ENCODE measurements at regions not wholly inside any gene's neighbourhood (a gene's known extent, or its start where the extent isn't known, plus 50 kb on each side); places are given as distances from the start of the nearest gene placed in this dataset.

DNA sequence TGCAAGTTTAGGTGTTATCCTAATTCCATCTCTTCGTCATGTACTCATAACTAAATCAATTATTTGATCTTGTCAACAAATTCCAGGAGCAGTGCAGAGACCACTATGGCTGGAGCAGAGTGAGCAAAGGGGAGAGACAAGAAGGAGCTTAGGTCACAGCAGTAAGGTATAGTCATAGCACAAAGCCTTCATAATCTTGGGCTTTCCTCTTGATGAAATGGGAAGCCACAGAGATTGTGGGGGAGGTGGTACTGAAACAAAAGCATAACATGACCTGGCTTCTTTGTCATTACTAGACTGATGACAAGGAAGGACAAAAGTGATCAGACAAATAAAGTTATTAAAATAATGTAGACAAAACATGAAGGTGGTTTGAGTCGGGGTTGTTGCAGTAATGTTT lies 60.1 kb upstream of the PTGS2 start (continued):
- TF ChIP-seq, protein P1, sequence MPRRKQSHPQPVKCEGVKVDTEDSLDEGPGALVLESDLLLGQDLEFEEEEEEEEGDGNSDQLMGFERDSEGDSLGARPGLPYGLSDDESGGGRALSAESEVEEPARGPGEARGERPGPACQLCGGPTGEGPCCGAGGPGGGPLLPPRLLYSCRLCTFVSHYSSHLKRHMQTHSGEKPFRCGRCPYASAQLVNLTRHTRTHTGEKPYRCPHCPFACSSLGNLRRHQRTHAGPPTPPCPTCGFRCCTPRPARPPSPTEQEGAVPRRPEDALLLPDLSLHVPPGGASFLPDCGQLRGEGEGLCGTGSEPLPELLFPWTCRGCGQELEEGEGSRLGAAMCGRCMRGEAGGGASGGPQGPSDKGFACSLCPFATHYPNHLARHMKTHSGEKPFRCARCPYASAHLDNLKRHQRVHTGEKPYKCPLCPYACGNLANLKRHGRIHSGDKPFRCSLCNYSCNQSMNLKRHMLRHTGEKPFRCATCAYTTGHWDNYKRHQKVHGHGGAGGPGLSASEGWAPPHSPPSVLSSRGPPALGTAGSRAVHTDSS (tag by site-specific recombination; IDR thresholded peaks at IDR 0.05) = no peak
- TF ChIP-seq, protein P2, sequence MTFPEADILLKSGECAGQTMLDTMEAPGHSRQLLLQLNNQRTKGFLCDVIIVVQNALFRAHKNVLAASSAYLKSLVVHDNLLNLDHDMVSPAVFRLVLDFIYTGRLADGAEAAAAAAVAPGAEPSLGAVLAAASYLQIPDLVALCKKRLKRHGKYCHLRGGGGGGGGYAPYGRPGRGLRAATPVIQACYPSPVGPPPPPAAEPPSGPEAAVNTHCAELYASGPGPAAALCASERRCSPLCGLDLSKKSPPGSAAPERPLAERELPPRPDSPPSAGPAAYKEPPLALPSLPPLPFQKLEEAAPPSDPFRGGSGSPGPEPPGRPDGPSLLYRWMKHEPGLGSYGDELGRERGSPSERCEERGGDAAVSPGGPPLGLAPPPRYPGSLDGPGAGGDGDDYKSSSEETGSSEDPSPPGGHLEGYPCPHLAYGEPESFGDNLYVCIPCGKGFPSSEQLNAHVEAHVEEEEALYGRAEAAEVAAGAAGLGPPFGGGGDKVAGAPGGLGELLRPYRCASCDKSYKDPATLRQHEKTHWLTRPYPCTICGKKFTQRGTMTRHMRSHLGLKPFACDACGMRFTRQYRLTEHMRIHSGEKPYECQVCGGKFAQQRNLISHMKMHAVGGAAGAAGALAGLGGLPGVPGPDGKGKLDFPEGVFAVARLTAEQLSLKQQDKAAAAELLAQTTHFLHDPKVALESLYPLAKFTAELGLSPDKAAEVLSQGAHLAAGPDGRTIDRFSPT (tag by site-specific recombination; IDR thresholded peaks at IDR 0.05) = no peak
- TF ChIP-seq, protein P3, sequence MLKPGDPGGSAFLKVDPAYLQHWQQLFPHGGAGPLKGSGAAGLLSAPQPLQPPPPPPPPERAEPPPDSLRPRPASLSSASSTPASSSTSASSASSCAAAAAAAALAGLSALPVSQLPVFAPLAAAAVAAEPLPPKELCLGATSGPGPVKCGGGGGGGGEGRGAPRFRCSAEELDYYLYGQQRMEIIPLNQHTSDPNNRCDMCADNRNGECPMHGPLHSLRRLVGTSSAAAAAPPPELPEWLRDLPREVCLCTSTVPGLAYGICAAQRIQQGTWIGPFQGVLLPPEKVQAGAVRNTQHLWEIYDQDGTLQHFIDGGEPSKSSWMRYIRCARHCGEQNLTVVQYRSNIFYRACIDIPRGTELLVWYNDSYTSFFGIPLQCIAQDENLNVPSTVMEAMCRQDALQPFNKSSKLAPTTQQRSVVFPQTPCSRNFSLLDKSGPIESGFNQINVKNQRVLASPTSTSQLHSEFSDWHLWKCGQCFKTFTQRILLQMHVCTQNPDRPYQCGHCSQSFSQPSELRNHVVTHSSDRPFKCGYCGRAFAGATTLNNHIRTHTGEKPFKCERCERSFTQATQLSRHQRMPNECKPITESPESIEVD (tag by site-specific recombination; IDR thresholded peaks at IDR 0.05) = no peak
- TF ChIP-seq HOXC10 (CRISPR knock-in tag; IDR thresholded peaks at IDR 0.05) = no peak
- no peak for TF ChIP-seq ZNF670 (tag by site-specific recombination; IDR thresholded peaks at IDR 0.05; ENCODE audit: low read depth)
- TF ChIP-seq, protein P4, sequence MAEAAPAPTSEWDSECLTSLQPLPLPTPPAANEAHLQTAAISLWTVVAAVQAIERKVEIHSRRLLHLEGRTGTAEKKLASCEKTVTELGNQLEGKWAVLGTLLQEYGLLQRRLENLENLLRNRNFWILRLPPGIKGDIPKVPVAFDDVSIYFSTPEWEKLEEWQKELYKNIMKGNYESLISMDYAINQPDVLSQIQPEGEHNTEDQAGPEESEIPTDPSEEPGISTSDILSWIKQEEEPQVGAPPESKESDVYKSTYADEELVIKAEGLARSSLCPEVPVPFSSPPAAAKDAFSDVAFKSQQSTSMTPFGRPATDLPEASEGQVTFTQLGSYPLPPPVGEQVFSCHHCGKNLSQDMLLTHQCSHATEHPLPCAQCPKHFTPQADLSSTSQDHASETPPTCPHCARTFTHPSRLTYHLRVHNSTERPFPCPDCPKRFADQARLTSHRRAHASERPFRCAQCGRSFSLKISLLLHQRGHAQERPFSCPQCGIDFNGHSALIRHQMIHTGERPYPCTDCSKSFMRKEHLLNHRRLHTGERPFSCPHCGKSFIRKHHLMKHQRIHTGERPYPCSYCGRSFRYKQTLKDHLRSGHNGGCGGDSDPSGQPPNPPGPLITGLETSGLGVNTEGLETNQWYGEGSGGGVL (tag by site-specific recombination; IDR thresholded peaks at IDR 0.05) = no peak
- no peak for TF ChIP-seq ZNF777 (tag by site-specific recombination; IDR thresholded peaks at IDR 0.05; ENCODE audit: borderline replicate concordance)

DNA sequence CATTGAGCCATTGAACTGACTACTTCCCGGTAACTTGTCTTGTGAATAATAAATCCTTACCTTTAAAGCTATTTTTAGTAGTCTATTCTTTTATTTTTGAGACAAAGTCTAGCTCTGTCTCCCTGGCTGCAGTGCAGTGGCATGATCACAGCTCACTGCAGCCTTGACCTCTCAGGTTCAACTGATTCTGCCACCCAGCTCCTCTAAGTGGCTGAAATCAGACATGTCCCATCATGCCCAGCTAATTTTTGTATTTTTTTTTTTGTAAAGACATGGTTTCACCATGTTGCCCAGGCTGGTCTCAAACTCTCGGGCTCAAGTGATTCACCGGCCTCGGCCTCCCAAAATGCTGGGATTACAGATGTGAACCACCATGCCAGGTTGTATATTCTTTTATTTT lies 59.3 kb upstream of the PTGS2 start:
- H3K27ac ChIP-seq (ENCODE audit: extremely low read depth, low read depth, low read length) = no peak overlapping the region
- ChIA-PET CTCF (no interaction called here), POLR2A (no interaction called here)
- no peaks in the 10 kb centered on the region for H3K4me1 ChIP-seq (ENCODE audit: control insufficient read depth, insufficient read depth, low read length)
- TF ChIP-seq ZNF777 (tag by site-specific recombination; IDR thresholded peaks at IDR 0.05; ENCODE audit: borderline replicate concordance) (no peak), GLI4 (tag by site-specific recombination; IDR thresholded peaks at IDR 0.05) (no peak), OSR2 (tag by site-specific recombination; IDR thresholded peaks at IDR 0.05) (no peak), ZNF202 (tag by site-specific recombination; IDR thresholded peaks at IDR 0.05; ENCODE audit: borderline replicate concordance) (no peak)
- TF ChIP-seq, protein P5, sequence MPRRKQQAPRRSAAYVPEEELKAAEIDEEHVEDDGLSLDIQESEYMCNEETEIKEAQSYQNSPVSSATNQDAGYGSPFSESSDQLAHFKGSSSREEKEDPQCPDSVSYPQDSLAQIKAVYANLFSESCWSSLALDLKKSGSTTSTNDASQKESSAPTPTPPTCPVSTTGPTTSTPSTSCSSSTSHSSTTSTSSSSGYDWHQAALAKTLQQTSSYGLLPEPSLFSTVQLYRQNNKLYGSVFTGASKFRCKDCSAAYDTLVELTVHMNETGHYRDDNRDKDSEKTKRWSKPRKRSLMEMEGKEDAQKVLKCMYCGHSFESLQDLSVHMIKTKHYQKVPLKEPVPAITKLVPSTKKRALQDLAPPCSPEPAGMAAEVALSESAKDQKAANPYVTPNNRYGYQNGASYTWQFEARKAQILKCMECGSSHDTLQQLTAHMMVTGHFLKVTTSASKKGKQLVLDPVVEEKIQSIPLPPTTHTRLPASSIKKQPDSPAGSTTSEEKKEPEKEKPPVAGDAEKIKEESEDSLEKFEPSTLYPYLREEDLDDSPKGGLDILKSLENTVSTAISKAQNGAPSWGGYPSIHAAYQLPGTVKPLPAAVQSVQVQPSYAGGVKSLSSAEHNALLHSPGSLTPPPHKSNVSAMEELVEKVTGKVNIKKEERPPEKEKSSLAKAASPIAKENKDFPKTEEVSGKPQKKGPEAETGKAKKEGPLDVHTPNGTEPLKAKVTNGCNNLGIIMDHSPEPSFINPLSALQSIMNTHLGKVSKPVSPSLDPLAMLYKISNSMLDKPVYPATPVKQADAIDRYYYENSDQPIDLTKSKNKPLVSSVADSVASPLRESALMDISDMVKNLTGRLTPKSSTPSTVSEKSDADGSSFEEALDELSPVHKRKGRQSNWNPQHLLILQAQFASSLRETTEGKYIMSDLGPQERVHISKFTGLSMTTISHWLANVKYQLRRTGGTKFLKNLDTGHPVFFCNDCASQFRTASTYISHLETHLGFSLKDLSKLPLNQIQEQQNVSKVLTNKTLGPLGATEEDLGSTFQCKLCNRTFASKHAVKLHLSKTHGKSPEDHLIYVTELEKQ (tag by site-specific recombination; IDR thresholded peaks at IDR 0.05; ENCODE audit: borderline replicate concordance) = no peak
- TF ChIP-seq, protein P6, sequence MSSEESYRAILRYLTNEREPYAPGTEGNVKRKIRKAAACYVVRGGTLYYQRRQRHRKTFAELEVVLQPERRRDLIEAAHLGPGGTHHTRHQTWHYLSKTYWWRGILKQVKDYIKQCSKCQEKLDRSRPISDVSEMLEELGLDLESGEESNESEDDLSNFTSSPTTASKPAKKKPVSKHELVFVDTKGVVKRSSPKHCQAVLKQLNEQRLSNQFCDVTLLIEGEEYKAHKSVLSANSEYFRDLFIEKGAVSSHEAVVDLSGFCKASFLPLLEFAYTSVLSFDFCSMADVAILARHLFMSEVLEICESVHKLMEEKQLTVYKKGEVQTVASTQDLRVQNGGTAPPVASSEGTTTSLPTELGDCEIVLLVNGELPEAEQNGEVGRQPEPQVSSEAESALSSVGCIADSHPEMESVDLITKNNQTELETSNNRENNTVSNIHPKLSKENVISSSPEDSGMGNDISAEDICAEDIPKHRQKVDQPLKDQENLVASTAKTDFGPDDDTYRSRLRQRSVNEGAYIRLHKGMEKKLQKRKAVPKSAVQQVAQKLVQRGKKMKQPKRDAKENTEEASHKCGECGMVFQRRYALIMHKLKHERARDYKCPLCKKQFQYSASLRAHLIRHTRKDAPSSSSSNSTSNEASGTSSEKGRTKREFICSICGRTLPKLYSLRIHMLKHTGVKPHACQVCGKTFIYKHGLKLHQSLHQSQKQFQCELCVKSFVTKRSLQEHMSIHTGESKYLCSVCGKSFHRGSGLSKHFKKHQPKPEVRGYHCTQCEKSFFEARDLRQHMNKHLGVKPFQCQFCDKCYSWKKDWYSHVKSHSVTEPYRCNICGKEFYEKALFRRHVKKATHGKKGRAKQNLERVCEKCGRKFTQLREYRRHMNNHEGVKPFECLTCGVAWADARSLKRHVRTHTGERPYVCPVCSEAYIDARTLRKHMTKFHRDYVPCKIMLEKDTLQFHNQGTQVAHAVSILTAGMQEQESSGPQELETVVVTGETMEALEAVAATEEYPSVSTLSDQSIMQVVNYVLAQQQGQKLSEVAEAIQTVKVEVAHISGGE (tag by site-specific recombination; conservative IDR thresholded peaks at IDR 0.05; ENCODE audit: low read depth) = no peak
- H3K9me3 ChIP-seq (ENCODE audit: control insufficient read depth, insufficient read depth, low read depth, low read length) = no peaks in the 10 kb centered on the region
- H3K4me3 ChIP-seq (ENCODE audit: low read depth, low read length) = no peak overlapping the region
- H3K36me3 ChIP-seq (ENCODE audit: control insufficient read depth in 2 of 2, insufficient read depth in 1 of 2, low read length in 2 of 2) = no peaks in the 10 kb centered on the region
